Keratinocyte (primary cell): ENCODE measurements at regions not wholly inside any gene's neighbourhood (a gene's known extent, or its start where the extent isn't known, plus 50 kb on each side); places are given as distances from the start of the nearest gene placed in this dataset.

ENCODE experiments used
- CTCF ChIP-seq, 3 experiments: IDR thresholded peaks in 1 of 3; conservative IDR thresholded peaks in 1 of 3; optimal IDR thresholded peaks in 1 of 3; 2 replicates in 2 of 3; 3 replicates in 1 of 3; pipeline versions ENCODE3 to v1.5.1; 2011; ENCODE audit warnings: low read length in 3 of 3, mild to moderate bottlenecking in 3 of 3, moderate library complexity in 2 of 3, control low read depth in 1 of 3, inconsistent platforms in 1 of 3; ENCODE audit not compliant: insufficient read depth in 2 of 3; ENCODE audit errors: extremely low read depth in 1 of 3
- EZH2 ChIP-seq: IDR thresholded peaks from one replicate; pipeline ENCODE4 v1.6.1; 2012; ENCODE audit warnings: inconsistent platforms, mild to moderate bottlenecking, low read length, moderate library complexity

GRCh38 chr3:13190378-13190765 lies 117.1 kb upstream of the IQSEC1 start:
- TF ChIP-seq CTCF (optimal IDR thresholded peaks at IDR 0.05 in 1 of 3, IDR thresholded peaks at IDR 0.05 in 1 of 3, conservative IDR thresholded peaks at IDR 0.05 in 1 of 3; ENCODE audit: extremely low read depth in 1 of 3, insufficient read depth in 2 of 3, low read length in 3 of 3) (no peak), EZH2 (no peak)
